HepG2 (cell line): ENCODE measurements at regions not wholly inside any gene's neighbourhood (a gene's known extent, or its start where the extent isn't known, plus 50 kb on each side); places are given as distances from the start of the nearest gene placed in this dataset.

Experiments
- ATAC-seq: fragments of 200-7000 bp; cut with Tn5 transposase; 3 replicates; pipeline ENCODE4 v1.9.1; 2020; ENCODE audit warnings: mild to moderate bottlenecking, moderate library complexity
- BruUV-seq: library from RNA; stranded (reverse); fragments of 400-500 nt; replicated peaks from 2 replicates; lab custom pipeline; 2021; lab: Mats Ljungman, UMichigan
- CTCF ChIA-PET: fragments of 300-600 bp; formaldehyde crosslinking; extraction: SDS; loops from one replicate; lab custom pipeline; 2021; ENCODE audit warnings: low total read pairs, inconsistent platforms, low intra/inter-chr PET ratio; lab: Yijun Ruan, JAX
- POLR2A ChIA-PET: fragments of 350-600 bp; sonication (Branson Sonifier 250); formaldehyde crosslinking; loops from one replicate; lab custom pipeline; 2020; ENCODE audit warnings: antibody characterized with exemption, inconsistent platforms; lab: Yijun Ruan, JAX
- DNase-seq: peaks from one replicate; pipeline ENCODE4 v3.0.0-alpha.2; 2015; ENCODE audit warnings: low spot score
- FAIRE-seq: peaks from 3 replicates; lab custom pipeline; 2011; peaks lifted over from hg19 to GRCh38; lab: Jason Lieb, UNC
- H2AFZ ChIP-seq: one replicate; pipeline ENCODE4 v1.6.1; 2011; ENCODE audit warnings: low read length, inconsistent platforms
- H3K27ac ChIP-seq: fragments of 300-600 bp; 3 replicates; pipeline ENCODE4 v1.8.0; 2011; ENCODE audit warnings: mixed run types, mild to moderate bottlenecking, mixed read lengths, low read length, inconsistent platforms; ENCODE audit not compliant: insufficient read depth; ENCODE audit errors: extremely low read length
- H3K27me3 ChIP-seq, 2 experiments: fragments of 200-600 bp in 1 of 2; 2 replicates in 1 of 2; 3 replicates in 1 of 2; pipeline versions ENCODE4 v1.6.0 to v1.8.0; 2011; ENCODE audit warnings: low read length in 2 of 2, mild to moderate bottlenecking in 2 of 2, moderate library complexity in 2 of 2, inconsistent platforms in 1 of 2; ENCODE audit not compliant: insufficient read depth in 2 of 2, control insufficient read depth in 1 of 2
- H3K36me3 ChIP-seq, 2 experiments: fragments of 200-600 bp in 1 of 2; replicated peaks in 1 of 2; 2 replicates in 1 of 2; 3 replicates in 1 of 2; pipeline versions ENCODE4 v1.5.1 to v1.8.0; 2011; ENCODE audit warnings: low read length in 2 of 2, inconsistent platforms in 1 of 2; ENCODE audit not compliant: insufficient read depth in 2 of 2, control insufficient read depth in 1 of 2
- H3K4me1 ChIP-seq: 2 replicates; pipeline ENCODE4 v1.5.1; 2012; ENCODE audit warnings: low read length, inconsistent platforms; ENCODE audit not compliant: insufficient read depth
- H3K4me2 ChIP-seq: 2 replicates; pipeline ENCODE4 v1.6.0; 2011; ENCODE audit warnings: low read depth, low read length, inconsistent platforms
- H3K4me3 ChIP-seq, 3 experiments: fragments of 200-600 bp in 1 of 3; sonication (generic), shearing (Covaris generic) in 1 of 3; replicated peaks in 1 of 3; 2 replicates each; pipeline ENCODE4 v1.5.1; 2011 to 2016; ENCODE audit warnings: low read length in 3 of 3, inconsistent platforms in 2 of 3, low read depth in 2 of 3, mild to moderate bottlenecking in 2 of 3, control low read depth in 1 of 3, mixed read lengths in 1 of 3; ENCODE audit not compliant: insufficient read depth in 1 of 3
- H3K79me2 ChIP-seq: one replicate; pipeline ENCODE4 v1.6.1; 2011; ENCODE audit warnings: low read length, inconsistent platforms; ENCODE audit not compliant: insufficient read depth
- H3K9ac ChIP-seq: 2 replicates; pipeline ENCODE4 v1.6.0; 2011; ENCODE audit warnings: mild to moderate bottlenecking, low read depth, low read length, inconsistent platforms; ENCODE audit not compliant: insufficient read depth
- H3K9me3 ChIP-seq: 2 replicates; pipeline ENCODE4 v1.5.1; 2012; ENCODE audit warnings: mild to moderate bottlenecking, low read length
- H4K20me1 ChIP-seq: 2 replicates; pipeline ENCODE4 v1.6.0; 2011; ENCODE audit warnings: inconsistent platforms, mild to moderate bottlenecking, low read length, moderate library complexity; ENCODE audit not compliant: insufficient read depth
- ASH2L ChIP-seq: fragments of 300-600, 200-600 bp; sonication (generic); IDR thresholded peaks from 2 replicates; pipeline ENCODE4 v1.7.0; 2017; ENCODE audit warnings: low read depth, mild to moderate bottlenecking, moderate library complexity, mixed read lengths, low read length; ENCODE audit not compliant: insufficient read length
- CHCHD3 ChIP-seq: sonication (generic); formaldehyde crosslinking; IDR thresholded peaks from 2 replicates; pipeline ENCODE4 v1.8.0; 2022; ENCODE audit warnings: mild to moderate bottlenecking, missing genetic modification reagents, moderate library complexity
- GFI1 ChIP-seq: sonication (generic); formaldehyde crosslinking; IDR thresholded peaks from 2 replicates; pipeline ENCODE4 v1.5.0; 2020; ENCODE audit warnings: missing genetic modification reagents, mild to moderate bottlenecking, borderline replicate concordance
- HIVEP1 ChIP-seq: sonication (generic); formaldehyde crosslinking; IDR thresholded peaks from 2 replicates; pipeline ENCODE4 v1.4.0; 2020; ENCODE audit warnings: mild to moderate bottlenecking, missing genetic modification reagents
- HMGXB3 ChIP-seq: sonication (generic); formaldehyde crosslinking; IDR thresholded peaks from 2 replicates; pipeline ENCODE4 v1.4.0; 2020; ENCODE audit warnings: missing genetic modification reagents, borderline replicate concordance
- HNF1B ChIP-seq: sonication (generic); formaldehyde crosslinking; IDR thresholded peaks from 2 replicates; pipeline ENCODE4 v1.5.1; 2020; ENCODE audit warnings: mild to moderate bottlenecking, moderate library complexity, missing genetic modification reagents
- IKZF4 ChIP-seq: sonication (generic); formaldehyde crosslinking; IDR thresholded peaks from 2 replicates; pipeline ENCODE4 v1.5.1; 2020; ENCODE audit warnings: borderline replicate concordance, mild to moderate bottlenecking, low read depth, missing genetic modification reagents; ENCODE audit errors: not compliant biosample characterization
- NFKBIZ ChIP-seq: IDR thresholded peaks from 2 replicates; pipeline ENCODE4 v1.6.1; 2018; ENCODE audit warnings: missing genetic modification reagents, missing compliant biosample characterization
- SNAI1 ChIP-seq: sonication (generic); formaldehyde crosslinking; IDR thresholded peaks from 2 replicates; pipeline ENCODE4 v1.5.0; 2020; ENCODE audit warnings: mild to moderate bottlenecking, missing genetic modification reagents, borderline replicate concordance
- ZMYM2 ChIP-seq: sonication (generic); formaldehyde crosslinking; IDR thresholded peaks from 2 replicates; pipeline ENCODE4 v1.8.0; 2022; ENCODE audit warnings: mild to moderate bottlenecking, missing genetic modification reagents
- ZNF414 ChIP-seq: sonication (generic); formaldehyde crosslinking; IDR thresholded peaks from 2 replicates; pipeline ENCODE4 v1.5.0; 2020; ENCODE audit warnings: missing genetic modification reagents
- ZNF605 ChIP-seq: sonication (generic); formaldehyde crosslinking; IDR thresholded peaks from 2 replicates; pipeline ENCODE4 v1.8.0; 2022; ENCODE audit warnings: mild to moderate bottlenecking, missing genetic modification reagents
- WGBS: methylation state at CpG from one replicate; pipeline ENCODE4 v1.1.6; 2017; ENCODE audit warnings: low lambda C conversion rate; 5-methylcytosine and 5-hydroxymethylcytosine counted together
- in situ Hi-C: cut with HindIII; loops from 2 replicates; pipeline ENCODE4 v1.10.0; 2017; ENCODE audit warnings: low pct_unique_long_range_greater_than_20kb; ENCODE audit not compliant: extremely low pct_ligation_motif_present
- intact Hi-C: fragments of 100-400 bp; cut with micrococcal nuclease; formaldehyde crosslinking; loops from one replicate; pipeline ENCODE4 v1.10.0; 2022; ENCODE audit not compliant: unreplicated experiment

- no peak for TF ChIP-seq HMGXB3 (CRISPR knock-in tag)
These were observed 362.4 kb upstream of the ACTBL2 start (continued) for GRCh38 chr5:57845025-57845424.

- FAIRE-seq = no peak
- Histone ChIP-seq H3K79me2 (no peaks in the 10 kb centered on the region), H3K27ac (no peak overlapping the region), H3K9ac (no peak overlapping the region), H3K4me3 (no peak overlapping the region), H2AFZ (no peak overlapping the region), H4K20me1 (no peaks in the 10 kb centered on the region), H3K4me2 (no peak overlapping the region), H3K27me3 (no peaks in the 10 kb centered on the region; a peak in 1 of 5 replicates), H3K9me3 (no peaks in the 10 kb centered on the region), H3K36me3 (no peaks in the 10 kb centered on the region), H3K4me1 (no peaks in the 10 kb centered on the region)
- ChIA-PET POLR2A (no interaction called here), CTCF (no interaction called here)
- BruUV-seq = no TSS peak
- in situ Hi-C loops (no loop called here), intact Hi-C loops (no loop called here)
- no peak for DNase-seq
- 47% methylated on average over 2 of the region's 2 CpGs for WGBS
- ATAC-seq = no peak
- TF ChIP-seq SNAI1 (no peak), HIVEP1 (CRISPR knock-in tag) (no peak), ZMYM2 (CRISPR knock-in tag) (no peak), ASH2L (no peak), GFI1 (CRISPR knock-in tag) (no peak), IKZF4 (CRISPR knock-in tag) (no peak), HNF1B (CRISPR knock-in tag) (no peak), ZNF605 (CRISPR knock-in tag) (no peak), NFKBIZ (CRISPR knock-in tag) (no peak), ZNF414 (CRISPR knock-in tag) (no peak), CHCHD3 (CRISPR knock-in tag) (no peak)
These were observed 361.8 kb upstream of the ACTBL2 start for GRCh38 chr5:57844410-57844809.
